Hypothalamus (tissue), 51 donors: ENCODE measurements at regions not wholly inside any gene's neighbourhood (a gene's known extent, or its start where the extent isn't known, plus 50 kb on each side); places are given as distances from the start of the nearest gene placed in this dataset.
A peak's percentile ranks its signal among the peaks of the same experiment; 100 is the strongest.
"Not testable (repeated sequence)": the region's sequence is repeated elsewhere in the genome, so short reads cannot be mapped to it uniquely, and the experiment has no call there.

Experiments
- DNase-seq, 51 donors: peaks; one replicate each; lab custom pipeline; 2025; lab: John Stamatoyannopoulos, UW

DNA sequence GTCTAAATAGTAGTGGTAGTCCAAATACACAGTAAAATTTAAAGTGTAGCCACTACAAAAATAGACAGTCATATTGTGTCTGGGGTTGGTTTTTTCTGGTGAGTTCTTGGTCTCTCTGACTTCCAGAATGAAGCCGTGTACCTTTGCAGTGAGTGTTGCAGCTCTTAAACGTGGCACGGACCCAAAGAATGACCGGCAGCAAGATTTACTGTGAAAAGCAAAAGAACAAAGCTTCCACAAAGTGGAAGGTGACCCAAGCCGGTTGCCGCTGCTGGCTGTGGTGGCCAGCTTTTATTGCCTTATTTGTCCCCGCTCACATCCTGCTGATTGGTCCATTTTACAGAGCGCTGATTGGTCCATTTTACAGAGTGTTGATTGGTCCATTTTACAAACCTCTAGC is 188.7 kb downstream of the ZNF608 start:
- DNase-seq = no peak

- no peak for DNase-seq
Observed at GRCh38 chr5:124554746-124555578, 191.5 kb downstream of the ZNF608 start.

DNA sequence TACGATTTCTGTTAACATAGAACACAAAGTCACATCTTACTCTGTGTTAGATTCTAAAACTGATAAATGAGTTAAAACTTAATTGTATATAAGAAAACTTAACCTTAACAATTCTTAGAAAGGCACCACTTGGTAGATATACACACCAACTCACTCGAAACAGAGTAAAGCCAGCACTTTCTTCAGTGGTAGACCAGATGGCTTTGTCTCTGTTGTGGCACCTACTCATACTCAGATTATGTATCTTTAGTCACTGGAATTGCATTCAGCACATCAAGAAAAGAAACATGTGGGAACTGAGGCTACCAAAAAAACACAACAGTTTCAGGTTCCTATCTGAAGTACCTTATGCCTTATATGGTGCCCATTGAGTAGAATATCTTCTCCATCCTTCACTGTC is 192.5 kb downstream of the ZNF608 start:
- DNase-seq = no peak

DNA sequence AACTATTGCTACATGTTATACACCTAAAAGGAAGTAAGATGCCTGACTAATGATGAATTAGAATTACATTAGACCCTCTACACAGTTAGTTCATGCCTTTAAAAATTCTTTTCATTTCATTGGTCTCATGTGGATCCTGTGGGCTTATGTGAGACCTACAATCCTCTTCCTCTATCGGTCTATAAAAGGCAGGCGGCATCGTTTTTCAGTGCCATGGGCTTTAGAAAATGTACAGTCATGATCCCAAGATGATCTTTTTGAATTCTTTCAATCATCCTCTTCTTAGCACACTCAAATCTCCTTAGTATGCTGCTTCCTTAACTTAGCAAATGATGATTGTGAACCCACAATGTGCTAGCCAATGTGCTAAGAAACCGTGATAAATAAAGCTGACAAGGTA is 193.9 kb downstream of the ZNF608 start:
- DNase-seq = no peak

- no peak for DNase-seq
Observed at GRCh38 chr5:124551939-124552279, 194.5 kb downstream of the ZNF608 start.

DNA sequence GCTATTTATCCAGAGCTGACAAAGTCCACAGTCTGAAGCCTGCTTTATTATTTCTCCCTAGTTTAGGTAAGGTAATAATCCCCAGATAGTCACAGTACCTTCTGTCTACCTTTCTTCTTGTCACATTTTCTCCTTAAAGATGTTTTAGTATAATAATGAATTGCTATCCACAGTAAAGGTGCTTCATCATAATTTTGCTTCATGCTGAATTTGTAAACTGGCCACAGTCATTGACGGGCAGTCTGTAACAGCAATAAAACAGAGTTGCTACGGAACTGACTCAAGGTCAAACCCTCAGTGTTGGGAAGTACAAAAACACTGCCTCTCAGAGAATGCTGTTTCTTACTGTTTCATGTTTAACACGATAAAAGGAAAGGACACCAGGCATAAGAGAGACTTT is 195.7 kb downstream of the ZNF608 start:
- DNase-seq = no peak

- no peak for DNase-seq
Observed at GRCh38 chr5:124549891-124550436, 196.5 kb downstream of the ZNF608 start.

DNA sequence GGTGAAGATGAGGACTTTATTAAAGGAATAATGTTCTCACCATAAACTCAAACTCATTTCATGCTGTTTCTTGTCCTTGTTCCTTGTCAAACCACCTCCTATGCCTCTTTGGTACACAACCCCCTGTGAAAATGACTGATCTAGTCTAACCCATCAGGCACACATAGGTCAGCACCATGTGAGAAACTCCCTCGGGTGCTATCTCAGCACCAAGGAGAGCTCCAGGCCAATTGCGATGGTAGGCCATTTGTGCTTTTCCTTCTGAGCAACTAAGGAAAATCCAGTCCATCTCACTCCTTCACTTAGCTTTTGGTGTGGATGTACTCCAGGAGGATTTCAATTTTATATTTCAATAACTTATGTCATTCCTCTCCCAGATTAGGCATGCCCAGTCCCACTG is 199.8 kb downstream of the ZNF608 start:
- no peak for DNase-seq

GRCh38 chr5:124544366-124545055 is 201.9 kb downstream of the ZNF608 start:
- DNase-seq = no peak

DNA sequence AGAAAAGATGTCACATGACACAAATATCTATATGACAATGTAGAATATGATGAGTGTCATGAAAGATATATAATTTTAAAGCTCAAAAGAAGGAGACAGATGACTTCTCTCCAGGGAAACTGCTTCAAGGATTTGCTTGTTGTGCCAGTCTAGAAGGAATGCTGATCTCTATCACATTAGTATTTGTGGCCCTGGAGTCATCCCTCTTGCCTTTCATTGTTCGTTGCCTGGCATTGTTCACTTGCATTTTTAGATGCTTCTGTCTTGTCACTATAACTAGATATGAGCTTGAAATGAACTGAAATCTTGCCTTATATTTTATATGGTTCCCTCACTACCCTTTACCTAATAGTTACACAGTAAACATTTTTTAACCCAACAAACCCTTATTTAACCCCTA is 207.5 kb downstream of the ZNF608 start:
- no peak for DNase-seq

- DNase-seq = no peak
Observed at GRCh38 chr5:124538191-124538590, 208.2 kb downstream of the ZNF608 start.

- DNase-seq = no peak
Observed at GRCh38 chr5:124537522-124537921, 208.9 kb downstream of the ZNF608 start.

- DNase-seq = no peak
Observed at GRCh38 chr5:124537107-124537506, 209.3 kb downstream of the ZNF608 start.

GRCh38 chr5:124536333-124536732 is 210.1 kb downstream of the ZNF608 start:
- no peak for DNase-seq

GRCh38 chr5:124530916-124531315 is 215.5 kb downstream of the ZNF608 start:
- DNase-seq = no peak

DNA sequence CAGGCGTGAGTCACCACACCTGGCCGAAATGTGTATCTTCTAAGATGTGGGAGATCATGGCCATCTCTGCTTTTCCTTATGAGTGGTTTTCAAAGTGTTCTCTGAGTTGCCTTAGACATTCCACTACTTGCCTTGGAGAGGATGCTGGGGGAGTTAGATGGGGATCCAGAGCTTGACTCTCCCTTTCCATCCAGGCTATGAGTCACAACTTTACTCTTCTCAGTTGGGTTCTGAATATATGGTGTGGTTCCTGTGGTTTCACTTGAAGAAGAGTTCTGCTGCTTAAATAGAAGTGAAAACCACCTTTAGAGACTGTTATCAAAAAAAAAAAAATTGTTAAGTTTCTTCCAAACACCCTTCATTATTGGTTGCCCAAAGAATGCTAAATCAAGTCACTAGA is 217.6 kb downstream of the ZNF608 start:
- no peak for DNase-seq

DNA sequence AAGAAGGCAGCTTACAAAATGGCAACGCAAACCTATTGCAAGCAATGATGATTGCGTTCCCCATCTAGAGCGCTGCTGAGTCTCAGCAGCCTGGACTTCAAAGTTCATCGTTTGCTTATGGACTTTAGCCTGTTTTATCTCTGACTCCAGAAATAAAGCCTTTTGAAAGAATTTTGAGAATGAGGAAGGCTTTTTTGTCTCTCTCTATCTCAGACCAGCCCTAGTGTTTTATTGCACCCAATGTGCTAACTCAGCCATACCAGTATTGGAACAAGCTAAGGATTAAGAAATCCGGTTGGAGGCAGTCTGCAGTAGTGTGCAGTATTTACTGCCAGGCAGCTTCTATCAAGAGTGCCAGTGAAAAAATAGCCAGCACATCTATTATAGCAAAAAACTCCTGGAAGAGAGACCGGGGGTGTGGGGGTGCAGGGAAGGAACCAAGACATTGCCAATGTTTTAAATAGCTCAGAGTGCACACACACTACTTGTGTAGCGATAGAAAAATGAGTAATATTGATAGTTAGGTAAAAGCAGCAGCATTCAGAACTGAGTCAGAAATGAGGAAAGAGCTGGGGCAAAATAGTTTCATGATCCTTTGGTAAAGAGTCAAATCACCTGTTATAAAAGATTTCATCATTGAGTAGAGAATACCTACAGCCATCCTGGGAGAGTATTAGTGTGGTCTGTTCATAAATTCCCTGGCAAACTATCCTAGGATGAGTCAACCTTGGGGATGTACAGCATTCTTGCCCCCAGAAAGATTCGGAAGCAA is 219.0 kb downstream of the ZNF608 start:
- peak in 1 of 51 donors; percentile 5 for DNase-seq

- not testable (repeated sequence) for DNase-seq
Observed at GRCh38 chr5:124526079-124526478, 220.4 kb downstream of the ZNF608 start.

GRCh38 chr5:124524552-124525232 is 221.7 kb downstream of the ZNF608 start:
- DNase-seq = no peak

GRCh38 chr5:124523897-124524296 is 222.5 kb downstream of the ZNF608 start:
- DNase-seq = no peak

GRCh38 chr5:124522992-124523391 is 223.4 kb downstream of the ZNF608 start:
- DNase-seq = no peak
